PC-9 (cell line): ENCODE measurements at regions not wholly inside any gene's neighbourhood (a gene's known extent, or its start where the extent isn't known, plus 50 kb on each side); places are given as distances from the start of the nearest gene placed in this dataset.

Experiments used
- CTCF ChIP-seq: fragments of 200-600 bp; sonication (generic); conservative IDR thresholded peaks from 2 replicates; pipeline ENCODE4 v1.6.1; 2017; ENCODE audit warnings: mixed run types, antibody characterized with exemption, mild to moderate bottlenecking, moderate library complexity
- EZH2 ChIP-seq: fragments of 200-600 bp; sonication (generic); IDR thresholded peaks from 2 replicates; pipeline ENCODE4 v1.8.0; 2017; ENCODE audit warnings: antibody characterized with exemption, low read depth

DNA sequence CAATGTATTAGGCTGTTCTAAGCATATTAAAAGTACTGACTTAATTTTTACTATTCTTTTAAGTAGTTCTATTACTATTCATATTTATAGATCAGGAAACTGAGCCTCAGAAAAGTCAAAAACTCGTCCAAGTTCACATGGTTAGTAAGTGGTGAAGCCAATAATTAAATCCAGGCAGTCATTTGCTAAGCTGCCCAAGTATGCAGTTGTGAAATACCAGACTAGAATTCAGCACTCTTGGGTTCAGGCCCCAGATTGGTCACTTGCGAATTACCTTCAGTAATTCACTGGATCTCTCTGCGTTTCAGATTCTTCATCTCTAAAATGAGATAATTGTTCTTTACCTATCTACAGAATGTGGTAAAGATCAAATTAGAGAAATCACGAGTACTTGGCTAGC is 161.9 kb upstream of the CADPS start:
- TF ChIP-seq CTCF (no peak), EZH2 (no peak)
